22Rv1 (cell line): ENCODE measurements at regions not wholly inside any gene's neighbourhood (a gene's known extent, or its start where the extent isn't known, plus 50 kb on each side); places are given as distances from the start of the nearest gene placed in this dataset.
A peak's percentile ranks its signal among the peaks of the same experiment; 100 is the strongest.

Experiments used
- H3K27ac ChIP-seq: fragments of 450-650 bp; 2 replicates; pipeline ENCODE4 v1.5.1; 2017
- CTCF ChIP-seq: fragments of 450-650 bp; IDR thresholded peaks from 2 replicates; pipeline ENCODE4 v1.5.1; 2017; ENCODE audit warnings: mild to moderate bottlenecking
- ZFX ChIP-seq: fragments of 450-650 bp; IDR thresholded peaks from 2 replicates; pipeline ENCODE4 v1.6.1; 2017; ENCODE audit warnings: antibody characterized with exemption, borderline replicate concordance

- no peak for TF ChIP-seq ZFX
- TF ChIP-seq CTCF = no peak
- H3K27ac ChIP-seq = no peak overlapping the region
These were observed 748.4 kb upstream of the GRM7 start for GRCh38 chr3:6112546-6112945.

- TF ChIP-seq ZFX (no peak), CTCF (no peak)
- H3K27ac ChIP-seq = no peak overlapping the region
These were observed 747.6 kb upstream of the GRM7 start for GRCh38 chr3:6113338-6113737.

GRCh38 chr3:6119367-6119766 is 741.5 kb upstream of the GRM7 start:
- H3K27ac ChIP-seq = no peak overlapping the region
- TF ChIP-seq ZFX = no peak
- no peak for TF ChIP-seq CTCF

- no peak for TF ChIP-seq ZFX
- TF ChIP-seq CTCF = no peak
- H3K27ac ChIP-seq = no peak overlapping the region
These were observed 740.1 kb upstream of the GRM7 start for GRCh38 chr3:6120786-6121185.

- H3K27ac ChIP-seq = no peak overlapping the region
- TF ChIP-seq CTCF = no peak
- no peak for TF ChIP-seq ZFX
These were observed 736.0 kb upstream of the GRM7 start for GRCh38 chr3:6124875-6125274.

GRCh38 chr3:6125520-6125919 is 735.4 kb upstream of the GRM7 start:
- peak overlapping the region; percentile 67 for H3K27ac ChIP-seq

GRCh38 chr3:6132684-6133432 is 728.1 kb upstream of the GRM7 start:
- TF ChIP-seq ZFX (no peak), CTCF (no peak)
- no peak overlapping the region for H3K27ac ChIP-seq

More at GRCh38 chr3:6125520-6125919, 735.4 kb upstream of the GRM7 start:
- no peak for TF ChIP-seq ZFX
- TF ChIP-seq CTCF = no peak
